CD4-positive, alpha-beta T cell (primary cell): ENCODE measurements at regions not wholly inside any gene's neighbourhood (a gene's known extent, or its start where the extent isn't known, plus 50 kb on each side); places are given as distances from the start of the nearest gene placed in this dataset.

ENCODE experiments used
- ATAC-seq: fragments of 200-7000 bp; cut with Tn5 transposase; one replicate; pipeline ENCODE4 v1.10.0; 2022; ENCODE audit warnings: mild to moderate bottlenecking; ENCODE audit not compliant: poor library complexity
- CTCF ChIA-PET: fragments of 350-600 bp; sonication (Branson Sonifier 250); formaldehyde crosslinking; loops from one replicate; lab custom pipeline; 2021; ENCODE audit warnings: antibody characterized with exemption, inconsistent platforms; lab: Charles Lee
- POLR2A ChIA-PET: fragments of 350-600 bp; sonication (Branson Sonifier 250); formaldehyde crosslinking; loops from one replicate; lab custom pipeline; 2021; ENCODE audit warnings: antibody characterized with exemption, inconsistent platforms; lab: Charles Lee
- DNase-seq, 14 experiments: peaks; one replicate each; pipeline ENCODE4 v3.0.0-alpha.2; 2013 to 2020; ENCODE audit warnings: mixed read lengths in 2 of 14
- H3K27ac ChIP-seq, 2 donors: one replicate each; pipeline versions ENCODE4 v1.5.1 to v1.7.0; 2013; ENCODE audit warnings: low read length in 2 of 2, low read depth in 1 of 2, mild to moderate bottlenecking in 1 of 2
- H3K27me3 ChIP-seq, 2 experiments: 1 replicate in 1 of 2; 2 replicates in 1 of 2; pipeline versions ENCODE4 v1.6.1 to v1.7.0; 2013; ENCODE audit warnings: low read length in 2 of 2, control low read depth in 1 of 2, mild to moderate bottlenecking in 1 of 2, moderate library complexity in 1 of 2; ENCODE audit not compliant: insufficient read depth in 2 of 2, control insufficient read depth in 1 of 2
- H3K36me3 ChIP-seq: one replicate; pipeline ENCODE4 v1.6.1; 2013; ENCODE audit warnings: low read length, control low read depth; ENCODE audit not compliant: insufficient read depth
- H3K4me1 ChIP-seq: one replicate; pipeline ENCODE4 v1.6.1; 2013; ENCODE audit warnings: low read length, control low read depth; ENCODE audit not compliant: insufficient read depth
- H3K4me3 ChIP-seq: one replicate; pipeline ENCODE4 v1.5.1; 2013; ENCODE audit warnings: mild to moderate bottlenecking, low read length, moderate library complexity
- H3K9me3 ChIP-seq, 2 experiments: 1 replicate in 1 of 2; 2 replicates in 1 of 2; pipeline versions ENCODE4 v1.6.1 to v1.7.0; 2013; ENCODE audit warnings: low read length in 2 of 2, mild to moderate bottlenecking in 2 of 2, control low read depth in 1 of 2, moderate library complexity in 1 of 2; ENCODE audit not compliant: control insufficient read depth in 1 of 2, insufficient read depth in 1 of 2
- H3K27ac Mint-ChIP-seq: one replicate; pipeline ENCODE4 v1.8.0; 2020; ENCODE audit warnings: mixed read lengths
- H3K27me3 Mint-ChIP-seq: one replicate; pipeline ENCODE4 v1.8.0; 2021; ENCODE audit warnings: mixed read lengths
- H3K36me3 Mint-ChIP-seq: one replicate; pipeline ENCODE4 v1.8.0; 2021; ENCODE audit warnings: low read depth, mixed read lengths
- H3K4me1 Mint-ChIP-seq: one replicate; pipeline ENCODE4 v1.8.0; 2021; ENCODE audit warnings: low read depth, mixed read lengths
- H3K4me3 Mint-ChIP-seq: one replicate; pipeline ENCODE4 v1.8.0; 2020; ENCODE audit warnings: mild to moderate bottlenecking, mixed read lengths
- H3K9me3 Mint-ChIP-seq: one replicate; pipeline ENCODE4 v1.8.0; 2020; ENCODE audit warnings: mixed read lengths
- CTCF ChIP-seq: fragments of 200-600 bp; IDR thresholded peaks from one replicate; pipeline ENCODE4 v1.8.0; 2022; ENCODE audit warnings: antibody characterized with exemption, mild to moderate bottlenecking
- intact Hi-C, 2 experiments: fragments of 100-400 bp; cut with DNase I in 1 of 2; cut with micrococcal nuclease in 1 of 2; formaldehyde crosslinking; loops; one replicate each; pipeline versions ENCODE4 v1.15.1 to v1.9.0; 2023 to 2025; cut with DNase I, micrococcal nuclease

- Mint-ChIP-seq H3K4me3 (no peak overlapping the region), H3K27ac (no peak overlapping the region), H3K9me3 (peaks cover 16% of the 10 kb centered on the region), H3K27me3 (no peaks in the 10 kb centered on the region), H3K4me1 (no peaks in the 10 kb centered on the region), H3K36me3 (no peaks in the 10 kb centered on the region)
- intact Hi-C loops, result no loop called here
- Histone ChIP-seq H3K4me3 (no peak overlapping the region), H3K27me3 (no peaks in the 10 kb centered on the region), H3K27ac (no peak overlapping the region), H3K9me3 (peaks cover 6 to 9% of the 10 kb centered on the region in 2 experiments), H3K4me1 (no peaks in the 10 kb centered on the region), H3K36me3 (no peaks in the 10 kb centered on the region)
- DNase-seq (no peak), ATAC-seq (no peak)
- TF ChIP-seq CTCF, result no peak
- POLR2A ChIA-PET, result no interaction called here
- CTCF ChIA-PET, result no interaction called here
These were observed 110.0 kb upstream of the NAALADL2 start for GRCh38 chr3:174749143-174749542.

- H3K36me3 ChIP-seq, result no peaks in the 10 kb centered on the region
- no peak for TF ChIP-seq CTCF
- H3K27me3 ChIP-seq, result no peaks in the 10 kb centered on the region
- Mint-ChIP-seq H3K27me3 (no peaks in the 10 kb centered on the region), H3K9me3 (peaks cover 4% of the 10 kb centered on the region), H3K4me1 (no peaks in the 10 kb centered on the region), H3K36me3 (no peaks in the 10 kb centered on the region), H3K27ac (no peak overlapping the region), H3K4me3 (no peak overlapping the region)
- H3K4me3 ChIP-seq, result no peak overlapping the region
- H3K27ac ChIP-seq, result no peak overlapping the region
- peaks cover 9% of the 10 kb centered on the region in 2 experiments for H3K9me3 ChIP-seq
- no peaks in the 10 kb centered on the region for H3K4me1 ChIP-seq
- ChIA-PET POLR2A (no interaction called here), CTCF (no interaction called here)
- intact Hi-C loops, result no loop called here
- ATAC-seq, result no peak
- DNase-seq, result no peak
These were observed 103.0 kb upstream of the NAALADL2 start for GRCh38 chr3:174755833-174756829.

GRCh38 chr3:174758943-174759342 is 100.2 kb upstream of the NAALADL2 start:
- Histone ChIP-seq H3K36me3 (no peaks in the 10 kb centered on the region), H3K27me3 (no peaks in the 10 kb centered on the region), H3K4me1 (no peaks in the 10 kb centered on the region), H3K9me3 (peaks cover 3 to 4% of the 10 kb centered on the region in 2 experiments), H3K27ac (no peak overlapping the region), H3K4me3 (no peak overlapping the region)
- no peak for TF ChIP-seq CTCF
- Mint-ChIP-seq H3K4me3 (no peak overlapping the region), H3K9me3 (peaks cover 2% of the 10 kb centered on the region), H3K27ac (no peak overlapping the region), H3K36me3 (no peaks in the 10 kb centered on the region), H3K27me3 (no peaks in the 10 kb centered on the region), H3K4me1 (no peaks in the 10 kb centered on the region)
- no peak for DNase-seq
- no peak for ATAC-seq
- POLR2A ChIA-PET, result no interaction called here
- intact Hi-C loops, result no loop called here
- CTCF ChIA-PET, result no interaction called here
